Limb (tissue), 2 donors: ENCODE measurements at regions not wholly inside any gene's neighbourhood (a gene's known extent, or its start where the extent isn't known, plus 50 kb on each side); places are given as distances from the start of the nearest gene placed in this dataset.

Experiments
- DNase-seq, 2 donors: peaks; one replicate each; pipeline ENCODE4 v3.0.0-alpha.2; 2016; ENCODE audit errors: extremely low spot score in 2 of 2

DNA sequence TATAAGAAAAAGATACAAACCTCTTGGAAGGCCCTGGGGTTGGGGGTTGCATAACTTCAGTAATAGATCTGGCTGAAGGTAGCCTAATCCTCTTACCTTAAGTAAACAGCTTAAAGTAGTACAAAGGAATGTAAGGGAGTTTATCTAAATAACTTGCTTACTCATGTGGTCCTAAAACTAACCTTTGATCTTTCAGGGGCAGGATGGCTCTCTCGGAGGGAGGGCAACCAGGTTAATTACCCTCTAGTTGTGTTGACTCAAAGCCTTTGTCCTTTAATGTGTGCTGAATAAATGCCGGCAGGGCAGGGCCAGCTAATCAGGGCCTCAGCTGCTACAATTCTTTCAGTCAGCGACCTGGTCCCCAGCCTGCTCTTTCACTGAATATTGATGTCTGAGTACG, 822.0 kb upstream of the SLIT2 start:
- no peak for DNase-seq

DNA sequence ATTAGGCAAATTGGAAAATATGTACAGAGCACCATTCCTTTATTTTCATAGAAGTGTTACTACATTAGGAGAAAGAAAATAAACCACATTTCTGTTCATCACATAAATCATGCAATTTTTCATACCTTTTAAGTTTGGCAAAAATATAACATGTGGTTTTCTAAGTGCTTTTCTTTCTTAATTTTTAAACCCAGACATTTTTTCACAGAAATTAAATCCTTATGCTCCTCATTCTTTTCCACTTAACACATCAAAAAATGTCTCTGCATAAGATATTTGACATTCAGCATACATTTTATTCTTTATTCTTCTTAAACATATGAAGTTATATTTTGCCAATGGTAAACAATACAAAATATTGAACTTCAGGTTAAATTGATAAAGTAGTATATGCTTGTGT, 826.6 kb upstream of the SLIT2 start:
- no peak for DNase-seq

GRCh38 chr4:19417256-19417655, 834.4 kb upstream of the SLIT2 start:
- DNase-seq: no peak

DNA sequence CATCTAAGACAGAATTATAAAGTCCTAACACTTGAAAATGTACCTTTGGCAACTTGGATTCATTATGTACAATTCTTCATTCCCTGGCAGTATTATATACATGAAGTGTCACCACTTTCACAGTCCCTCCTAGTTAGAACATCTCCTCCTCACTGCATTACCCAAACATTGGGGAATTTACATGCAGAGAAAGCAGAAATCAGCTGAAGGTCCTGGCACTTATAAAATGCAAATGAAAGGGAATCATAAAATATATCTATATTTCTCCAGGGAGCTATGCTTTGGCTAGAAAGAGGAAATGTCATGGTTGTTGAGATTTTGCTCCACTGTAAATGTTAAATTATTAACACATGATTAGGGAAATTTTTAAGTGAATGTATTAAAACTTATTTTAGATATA, 835.6 kb upstream of the SLIT2 start:
- no peak for DNase-seq

- DNase-seq: no peak
Measured at GRCh38 chr4:19408490-19408889, 843.2 kb upstream of the SLIT2 start.

GRCh38 chr4:19406789-19407188, 844.9 kb upstream of the SLIT2 start:
- DNase-seq: no peak

- DNase-seq: no peak
Measured at GRCh38 chr4:19403786-19404370, 847.8 kb upstream of the SLIT2 start.

DNA sequence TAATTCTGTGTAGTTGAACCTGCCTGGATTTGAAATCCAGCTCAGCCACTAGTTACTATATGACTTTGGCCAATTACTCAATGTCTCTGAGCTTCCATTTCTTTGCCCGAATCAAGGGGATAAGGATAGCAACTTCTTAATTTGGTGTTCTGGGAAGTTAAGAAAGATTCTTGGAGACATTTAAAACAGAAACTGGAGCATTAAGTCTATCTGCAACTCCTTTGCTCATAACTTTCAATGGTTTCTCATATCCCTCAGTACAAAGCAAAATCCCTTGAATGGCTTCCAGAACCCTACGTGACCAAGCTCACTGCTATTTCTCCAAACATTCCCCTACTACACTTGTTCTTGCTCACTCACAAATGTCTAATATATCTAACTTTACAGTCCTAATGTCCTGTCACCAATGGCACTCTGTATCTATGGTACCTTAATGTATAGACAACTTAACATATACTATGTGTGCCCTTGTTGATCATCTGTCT, 849.1 kb upstream of the SLIT2 start:
- DNase-seq: no peak

DNA sequence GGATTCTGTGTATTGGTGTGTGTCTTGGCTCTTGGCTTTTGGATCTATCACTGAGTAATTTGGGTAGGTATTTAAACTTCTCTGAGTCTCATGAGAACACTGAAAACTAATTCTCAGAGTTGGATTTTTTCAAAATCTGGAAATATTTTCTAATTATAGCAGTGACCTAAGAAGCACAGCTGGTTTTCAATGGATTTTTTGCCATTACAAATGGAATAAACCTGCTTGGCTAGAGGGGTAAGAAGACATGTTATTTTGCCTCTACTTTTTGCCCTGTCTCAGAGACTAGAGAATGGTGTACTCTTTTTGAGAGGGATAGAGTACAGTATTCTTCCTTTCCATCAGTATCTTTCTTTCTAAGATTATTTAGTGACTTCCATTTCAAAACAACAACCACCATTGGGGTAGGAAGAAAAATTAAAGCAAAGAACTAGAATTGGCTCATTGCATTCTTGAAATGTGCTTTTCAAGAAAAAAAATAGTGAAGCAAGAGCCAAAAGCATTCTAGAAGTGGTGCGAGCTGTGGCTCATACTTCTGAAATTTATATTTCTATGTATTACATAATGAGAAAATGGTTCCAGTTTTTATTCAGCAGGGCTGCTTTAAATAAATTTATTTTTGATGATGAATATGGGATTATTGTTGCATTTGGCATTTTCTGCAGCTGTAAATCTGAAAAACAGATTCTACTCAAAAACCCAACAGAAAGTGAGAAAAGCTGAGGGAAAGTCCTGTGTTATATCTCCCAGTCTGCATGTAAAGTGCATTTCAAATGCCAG, 850.2 kb upstream of the SLIT2 start:
- DNase-seq: no peak

- no peak for DNase-seq
Measured at GRCh38 chr4:19400820-19401219, 850.9 kb upstream of the SLIT2 start.

DNA sequence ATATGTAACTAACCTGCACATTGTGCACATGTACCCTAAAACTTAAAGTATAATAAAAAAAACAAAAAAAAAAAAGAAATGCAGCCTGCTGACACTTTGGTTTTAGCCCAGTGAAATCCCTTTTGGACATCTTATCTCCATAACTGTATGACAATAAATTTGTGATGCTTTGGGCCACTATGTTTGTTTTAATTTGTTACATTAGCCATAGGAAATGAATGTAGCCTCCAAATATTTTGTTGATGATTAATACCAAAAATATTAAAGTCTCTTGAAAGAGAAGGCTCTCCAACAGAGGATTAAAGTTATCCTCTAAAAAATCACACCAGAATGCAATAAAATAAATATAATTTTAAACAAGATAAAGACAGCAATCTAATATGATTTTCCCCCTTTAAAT, 852.7 kb upstream of the SLIT2 start:
- no peak for DNase-seq

GRCh38 chr4:19386786-19387185, 864.9 kb upstream of the SLIT2 start:
- DNase-seq: no peak

GRCh38 chr4:19382993-19383756, 868.5 kb upstream of the SLIT2 start:
- no peak for DNase-seq

DNA sequence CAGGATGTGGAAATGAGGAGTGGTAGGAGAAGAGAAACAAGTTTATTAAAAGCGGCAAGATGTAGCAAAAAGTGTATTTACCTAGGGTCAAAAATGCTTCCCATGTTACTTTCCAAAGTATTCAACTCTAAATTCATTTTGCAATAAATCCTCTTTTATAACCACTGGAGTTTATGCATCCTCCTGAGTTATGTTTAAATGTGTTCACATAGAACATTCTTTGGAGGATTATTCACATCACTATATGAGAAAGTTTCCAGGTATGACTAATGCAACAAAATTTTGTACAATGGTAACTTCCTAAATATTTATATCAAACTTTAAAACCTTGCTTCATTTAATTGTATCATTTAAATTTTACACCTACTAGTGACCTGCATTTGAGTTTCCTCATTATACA, 870.6 kb upstream of the SLIT2 start:
- DNase-seq: no peak

GRCh38 chr4:19380600-19380999, 871.1 kb upstream of the SLIT2 start:
- no peak for DNase-seq

GRCh38 chr4:19379191-19379708, 872.5 kb upstream of the SLIT2 start:
- no peak for DNase-seq

- DNase-seq: no peak
Measured at GRCh38 chr4:19375931-19376330, 875.8 kb upstream of the SLIT2 start.

DNA sequence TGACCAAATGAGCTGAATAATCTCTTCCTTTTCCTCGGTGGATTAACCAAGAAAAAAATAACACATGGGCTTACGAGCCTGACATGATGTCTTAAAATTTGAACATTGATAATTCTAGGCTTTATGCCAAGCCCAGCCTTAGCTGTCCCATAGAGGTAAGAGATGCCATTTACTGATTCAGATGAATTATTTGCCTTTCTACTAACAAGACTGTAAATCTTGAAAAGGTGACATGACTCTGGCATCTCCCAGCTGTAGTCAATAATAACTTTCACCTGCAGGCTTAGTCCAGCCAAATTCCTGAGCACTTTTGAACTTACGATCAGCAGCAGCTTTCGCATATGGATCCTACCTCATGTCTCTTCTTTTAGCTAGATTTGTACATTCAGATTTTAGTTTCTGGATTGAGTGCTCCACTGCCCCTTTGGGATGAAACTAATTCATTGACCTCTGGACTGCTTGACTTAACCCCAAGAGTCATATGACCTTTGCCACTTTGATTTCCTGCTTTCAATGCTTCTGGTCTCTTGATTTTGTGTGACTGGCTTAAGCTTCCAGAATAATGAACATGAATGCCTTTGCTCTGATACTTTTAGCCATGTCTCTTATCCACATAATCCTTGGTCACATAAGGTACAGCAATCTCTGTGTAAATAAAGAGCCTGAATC, 876.4 kb upstream of the SLIT2 start:
- no peak for DNase-seq

DNA sequence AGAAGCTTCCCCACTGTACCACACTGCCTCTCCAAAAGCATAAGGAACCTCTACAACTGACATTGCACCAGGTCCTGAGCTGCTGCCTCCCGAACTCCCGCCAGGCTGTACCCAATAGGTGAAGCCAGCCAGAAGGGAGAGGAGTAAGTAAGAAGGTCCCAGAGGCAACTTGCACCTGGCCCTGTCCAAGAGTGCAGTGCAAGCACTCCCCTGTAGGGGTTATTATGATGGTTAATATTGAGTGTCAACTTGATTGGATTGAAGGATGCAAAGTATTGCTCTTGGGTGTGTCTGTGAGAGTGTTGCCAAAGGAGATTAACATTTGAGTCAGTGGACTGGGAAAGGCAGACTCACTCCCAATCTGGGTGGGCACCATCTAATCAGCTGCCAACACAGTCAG, 879.3 kb upstream of the SLIT2 start:
- DNase-seq: no peak

GRCh38 chr4:19368800-19369199, 882.9 kb upstream of the SLIT2 start:
- DNase-seq: no peak

DNA sequence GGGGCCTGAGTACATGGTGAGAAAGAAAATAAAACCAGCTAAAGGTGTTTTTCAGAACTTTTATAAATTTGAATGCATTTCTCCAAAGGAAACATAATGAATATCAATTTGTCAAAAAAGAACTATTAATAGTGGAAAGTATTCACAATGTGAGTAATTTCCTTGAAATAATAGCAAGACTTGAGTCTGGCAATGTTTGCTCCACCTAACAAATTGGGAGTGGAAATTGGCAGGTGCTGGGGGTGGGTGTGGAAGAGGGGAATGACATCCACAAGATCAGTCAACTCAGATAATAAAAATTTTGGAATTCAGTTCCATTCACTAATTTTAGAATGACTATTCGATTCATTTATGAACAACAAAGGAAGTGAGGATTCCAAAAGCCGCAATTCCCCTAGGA, 884.8 kb upstream of the SLIT2 start:
- DNase-seq: no peak

DNA sequence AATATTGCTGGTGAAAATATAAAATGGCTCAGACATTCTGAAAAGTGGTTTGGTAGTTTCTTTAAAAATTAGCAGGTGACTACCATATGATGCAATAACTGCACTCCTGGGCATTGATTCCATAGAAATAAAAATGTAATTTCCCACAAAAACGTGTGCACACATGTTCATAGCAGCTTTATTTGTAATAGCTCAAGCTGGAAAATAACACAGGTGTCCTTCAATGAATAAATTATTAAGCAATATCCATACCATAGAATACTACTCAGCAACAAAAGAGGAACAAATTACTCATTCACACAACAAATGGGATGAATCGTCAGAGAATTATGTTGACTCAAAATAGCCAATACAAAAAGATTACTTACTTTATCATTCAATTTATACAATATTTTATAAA, 893.7 kb upstream of the SLIT2 start:
- DNase-seq: no peak
